ENCODE measurements at regions not wholly inside any gene's neighbourhood (a gene's known extent, or its start where the extent isn't known, plus 50 kb on each side); places are given as distances from the start of the nearest gene placed in this dataset.

DNA sequence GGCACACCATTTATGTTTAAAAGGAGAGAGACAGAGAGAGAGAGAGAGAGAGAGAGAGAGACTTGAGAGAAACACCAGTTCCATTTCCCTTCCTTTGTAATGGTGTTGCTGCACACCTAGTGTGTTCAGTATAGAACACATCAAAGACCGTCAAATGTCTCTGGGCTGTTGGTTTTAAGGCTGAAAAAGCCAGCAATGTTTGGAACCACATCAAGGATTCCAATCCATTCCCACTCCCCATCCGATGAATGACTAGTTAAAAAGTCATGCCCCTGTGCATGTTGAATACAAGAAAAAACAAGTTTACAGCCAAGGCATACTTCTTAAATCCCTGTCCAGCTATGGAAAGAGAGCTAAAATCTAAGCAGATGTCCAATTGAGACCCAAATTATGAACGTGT is 83.0 kb upstream of the IFNE start:
- DNase-seq: no peak

DNA sequence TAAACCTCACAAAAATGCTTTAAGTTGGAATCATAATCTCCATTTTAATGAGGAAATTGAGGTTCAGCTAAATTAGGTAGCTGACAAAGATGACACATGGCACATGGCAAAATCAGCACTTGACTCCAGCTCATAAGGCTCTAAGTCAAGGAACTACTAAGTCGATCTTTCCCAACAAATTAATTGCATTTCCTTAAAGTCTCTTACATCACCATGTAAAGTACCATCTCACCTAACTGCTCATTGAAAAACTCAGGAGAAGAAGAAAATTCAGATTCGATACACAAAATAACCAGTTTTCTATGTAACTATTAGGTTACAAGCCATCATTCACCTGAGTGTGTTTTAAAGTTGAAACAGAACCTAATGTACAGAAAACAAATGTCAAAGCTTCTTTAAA is 85.8 kb upstream of the IFNE start:
- no peak for DNase-seq

DNA sequence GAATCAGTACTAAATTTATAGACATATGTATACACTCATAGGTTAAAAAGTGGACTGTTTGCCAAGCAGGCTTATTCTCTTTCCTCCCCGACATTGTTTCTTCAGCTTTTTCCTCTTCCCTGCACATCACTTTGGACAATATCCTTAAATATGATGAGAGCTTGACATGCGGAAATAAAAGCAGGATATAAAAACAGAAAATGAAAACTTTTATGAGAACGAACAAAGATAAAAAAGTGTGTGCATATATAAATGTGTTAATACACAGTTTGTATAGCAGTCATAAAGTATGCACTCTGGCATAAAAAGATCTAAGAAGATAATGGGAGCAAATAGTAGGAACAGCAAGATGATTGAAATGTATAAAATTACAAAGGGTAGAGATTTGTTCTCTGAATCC is 86.4 kb upstream of the IFNE start:
- no peak for DNase-seq

DNA sequence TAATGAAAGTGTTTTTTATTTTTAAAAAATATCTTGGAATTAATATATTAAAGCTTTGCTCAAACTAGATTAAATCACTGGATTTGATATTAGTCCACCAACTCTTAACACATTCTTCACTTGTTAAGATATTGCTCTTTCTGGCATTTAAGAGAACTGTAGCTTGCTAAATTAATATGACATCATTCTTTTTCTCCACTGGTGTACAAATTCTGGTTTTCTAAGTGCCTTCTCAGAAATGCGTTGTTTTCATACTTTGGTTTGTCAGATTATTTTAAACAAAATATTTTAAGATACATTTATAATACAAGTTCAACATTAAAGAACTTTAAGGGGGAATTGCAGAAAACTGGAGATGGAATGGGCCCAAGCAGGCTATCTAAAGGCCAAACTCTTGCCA is 87.6 kb upstream of the IFNE start:
- no peak for DNase-seq

DNA sequence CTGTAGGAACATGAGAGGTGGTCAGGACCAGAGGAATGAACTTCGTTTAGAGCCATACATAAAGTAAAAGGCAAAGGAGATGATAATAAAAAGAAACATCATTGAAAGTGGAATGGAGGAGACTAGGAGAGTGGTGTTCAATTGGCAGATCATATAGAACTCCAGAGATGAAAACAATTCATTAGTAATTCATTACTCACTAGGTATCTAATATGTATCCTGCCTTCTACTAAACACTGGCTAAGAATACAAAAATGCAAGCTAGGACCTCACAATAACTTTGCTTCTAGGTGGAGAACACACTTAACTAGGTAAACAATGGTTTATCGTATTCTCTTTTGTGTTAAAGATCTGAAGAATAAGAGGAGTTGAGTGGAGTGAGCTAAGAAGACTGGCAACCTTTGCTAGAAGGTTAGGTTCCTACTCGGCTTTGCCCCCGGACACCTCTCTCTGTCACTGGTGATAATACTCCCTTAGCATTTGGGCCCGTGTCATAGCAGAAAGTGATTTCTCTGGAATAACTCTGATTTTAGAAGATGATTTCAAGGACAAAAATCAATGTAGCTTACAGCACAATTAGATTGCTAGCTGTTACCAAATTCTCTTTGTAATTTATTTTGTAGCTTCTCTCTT is 88.6 kb upstream of the IFNE start:
- DNase-seq: no peak

DNA sequence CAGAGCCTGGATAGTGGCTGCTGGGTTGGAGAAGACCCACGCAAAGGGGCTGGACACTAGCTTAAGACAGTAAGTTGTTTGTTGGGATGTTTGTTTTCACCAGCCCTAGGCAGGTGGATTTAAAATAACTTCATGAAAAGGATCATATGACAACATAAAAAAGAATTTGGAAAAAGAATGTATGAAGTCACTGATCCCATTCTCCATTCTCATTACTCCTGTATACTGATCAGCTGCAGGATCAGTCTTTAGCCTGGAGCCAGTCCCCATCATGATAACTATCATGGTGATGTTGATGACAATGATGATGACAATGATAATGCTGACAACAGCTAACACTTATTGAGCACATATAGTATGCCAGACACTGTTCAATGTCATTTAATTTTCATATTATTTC is 92.1 kb upstream of the IFNE start:
- DNase-seq: no peak

DNA sequence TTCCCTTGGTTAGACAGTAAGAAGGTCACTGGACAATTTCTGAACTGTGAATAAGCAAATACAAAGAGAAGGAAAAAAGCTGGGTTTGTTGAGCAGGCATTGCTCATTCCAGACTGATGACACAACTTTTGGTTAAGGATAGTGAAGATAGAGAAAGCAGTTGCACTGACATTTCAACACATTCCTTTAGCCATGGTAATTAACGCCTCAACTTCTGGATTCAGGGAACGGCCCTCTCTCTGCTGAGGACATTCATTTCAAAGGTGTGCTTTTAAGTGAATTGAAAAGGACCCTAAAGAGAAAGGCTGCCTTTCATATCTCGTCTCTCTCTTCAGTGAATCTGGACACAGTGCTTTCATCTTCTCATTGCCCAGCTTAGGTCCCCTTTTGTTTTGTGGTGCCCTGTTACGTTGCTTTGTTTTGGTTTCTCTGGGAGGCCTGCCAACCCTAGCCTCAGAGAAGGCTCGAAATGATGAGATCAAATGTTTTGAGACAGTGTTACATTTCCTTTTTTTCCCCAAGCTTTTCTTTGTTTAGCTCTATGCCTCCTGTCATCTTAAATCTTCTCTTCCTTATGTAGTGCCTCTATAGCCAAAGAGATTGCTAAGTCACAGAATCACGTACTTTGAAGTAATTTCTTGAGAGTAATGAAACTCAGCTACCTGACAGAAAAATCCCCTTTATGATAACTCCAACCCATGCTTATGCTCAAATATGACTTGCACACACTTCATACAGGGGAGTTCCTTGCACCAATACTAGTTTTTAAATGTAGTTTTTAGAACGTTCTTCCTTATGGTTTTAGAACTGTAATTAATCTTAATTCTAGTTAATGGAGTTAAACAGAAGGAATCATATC is 94.4 kb upstream of the IFNE start:
- DNase-seq: no peak

DNA sequence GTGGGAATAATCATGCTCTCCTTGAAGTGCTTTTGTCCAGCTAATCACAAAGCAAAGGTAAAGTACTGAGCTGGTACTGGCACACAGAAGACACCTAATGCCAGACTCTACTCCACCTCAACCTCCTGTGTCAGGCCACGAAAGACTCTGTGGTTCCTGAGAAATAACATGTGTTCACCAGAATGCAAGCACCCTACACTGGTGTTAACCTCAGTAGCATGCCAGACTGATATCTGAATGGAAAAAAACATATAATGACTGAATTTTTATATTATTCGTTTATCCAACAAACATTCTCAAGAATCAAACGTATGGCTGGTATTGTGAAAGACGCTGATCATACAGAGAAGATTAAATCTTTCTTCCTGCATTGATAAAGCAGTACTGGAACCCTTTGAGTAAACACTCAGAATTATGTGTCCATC is 97.1 kb upstream of the IFNE start:
- DNase-seq: no peak

DNA sequence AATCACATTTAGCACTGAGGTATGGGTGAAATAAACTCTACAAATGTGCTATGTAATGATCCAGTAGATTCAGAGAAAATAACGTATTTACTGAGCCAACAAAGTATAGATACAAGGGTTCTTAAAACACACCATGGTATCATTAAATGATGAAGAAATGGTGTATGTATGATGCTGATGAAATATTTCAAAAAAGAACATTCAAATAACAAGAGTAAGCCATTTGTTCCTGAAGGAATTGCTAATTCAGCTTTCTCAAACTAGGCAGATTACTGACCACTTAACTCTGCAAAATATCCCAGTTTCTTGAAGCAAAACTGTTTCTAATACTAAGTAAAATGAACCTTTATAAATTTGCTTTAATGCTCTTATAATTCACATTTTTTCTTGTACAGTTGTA is 97.6 kb upstream of the IFNE start:
- DNase-seq: no peak

DNA sequence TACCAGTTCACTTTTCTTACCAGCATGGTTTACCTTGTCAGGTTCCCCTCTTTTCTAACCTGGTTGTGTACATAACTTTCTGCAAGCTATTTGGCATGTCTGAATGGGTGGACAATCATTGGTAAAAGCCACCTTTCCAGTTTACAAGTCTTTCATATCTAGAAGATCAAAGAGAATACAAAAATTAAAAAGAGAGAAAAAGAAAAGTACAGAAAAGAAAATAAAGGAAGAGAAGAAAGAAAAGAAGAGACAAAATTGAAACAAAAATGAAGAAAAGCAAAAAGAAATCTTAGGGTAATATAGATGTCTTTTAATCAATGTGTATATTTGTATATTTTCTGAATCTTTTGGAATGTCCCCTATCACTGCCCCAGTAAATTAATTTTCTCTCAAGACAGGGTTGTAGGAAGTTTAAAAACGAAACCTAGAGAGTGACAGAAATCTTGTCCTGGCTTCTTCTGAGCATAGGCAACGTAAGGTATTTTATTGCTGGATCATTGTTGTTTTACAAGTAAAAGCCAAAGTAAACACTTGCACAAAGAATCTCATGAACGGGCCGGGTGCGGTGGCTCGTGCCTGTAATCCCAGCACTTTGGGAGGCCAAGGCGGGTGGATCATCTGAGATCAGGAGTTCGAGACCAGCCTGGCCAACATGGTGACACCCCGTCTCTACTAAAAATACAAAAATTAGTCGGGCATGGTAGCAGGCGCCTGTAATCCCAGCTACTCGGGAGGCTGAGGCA is 98.7 kb upstream of the IFNE start:
- no peak for DNase-seq

DNA sequence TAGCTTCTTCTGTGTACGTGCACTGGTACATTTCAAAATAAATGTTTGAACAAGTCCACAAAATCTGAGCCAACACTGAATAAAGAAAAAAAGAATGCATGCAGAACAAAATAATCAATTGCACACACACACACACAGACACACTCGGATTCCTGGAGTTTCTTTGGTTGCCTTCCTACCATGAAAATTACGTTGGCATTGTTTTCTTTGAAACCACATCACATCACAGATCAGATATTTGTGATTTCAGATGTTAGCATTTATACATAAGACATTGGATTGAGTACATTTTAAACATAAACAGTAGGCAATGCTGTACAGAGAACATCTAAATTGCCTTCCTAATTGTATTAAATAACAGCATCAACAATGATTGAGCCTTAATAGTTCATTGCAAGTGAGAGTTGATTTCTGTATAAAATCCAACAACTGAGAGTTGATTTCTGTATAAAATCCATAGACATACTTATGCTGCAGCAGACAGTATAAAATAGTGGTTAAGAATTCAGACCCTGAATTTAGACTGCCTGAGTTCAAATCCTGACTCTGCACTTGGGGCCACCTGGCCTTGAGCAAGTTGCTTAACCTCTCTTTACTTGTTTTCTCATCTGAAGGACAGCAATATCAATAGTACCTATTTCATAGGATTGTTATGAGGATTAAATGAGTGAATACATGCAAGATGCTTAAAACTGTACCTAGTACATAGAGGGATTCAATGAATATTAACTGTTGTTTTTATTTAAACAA is 101.7 kb upstream of the IFNE start:
- no peak for DNase-seq

DNA sequence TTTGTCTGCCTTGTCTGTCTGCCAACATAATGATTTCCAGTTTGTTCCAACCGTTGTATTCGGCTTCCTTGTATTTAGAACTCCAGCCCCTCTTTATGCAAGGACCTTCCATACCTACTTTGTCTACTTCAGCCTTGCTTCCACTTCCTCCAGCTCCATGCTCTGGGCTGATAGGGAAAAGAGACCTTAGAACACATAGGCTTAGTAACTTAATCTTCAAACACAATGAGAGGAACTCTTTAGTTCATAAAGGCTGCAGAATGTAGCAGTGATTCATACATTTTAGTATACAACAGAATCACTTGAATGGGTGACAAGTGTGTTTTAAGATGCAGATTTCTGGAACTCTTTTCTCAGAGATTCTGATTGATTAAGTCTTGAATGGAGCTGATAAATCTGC is 102.8 kb upstream of the IFNE start:
- no peak for DNase-seq

DNA sequence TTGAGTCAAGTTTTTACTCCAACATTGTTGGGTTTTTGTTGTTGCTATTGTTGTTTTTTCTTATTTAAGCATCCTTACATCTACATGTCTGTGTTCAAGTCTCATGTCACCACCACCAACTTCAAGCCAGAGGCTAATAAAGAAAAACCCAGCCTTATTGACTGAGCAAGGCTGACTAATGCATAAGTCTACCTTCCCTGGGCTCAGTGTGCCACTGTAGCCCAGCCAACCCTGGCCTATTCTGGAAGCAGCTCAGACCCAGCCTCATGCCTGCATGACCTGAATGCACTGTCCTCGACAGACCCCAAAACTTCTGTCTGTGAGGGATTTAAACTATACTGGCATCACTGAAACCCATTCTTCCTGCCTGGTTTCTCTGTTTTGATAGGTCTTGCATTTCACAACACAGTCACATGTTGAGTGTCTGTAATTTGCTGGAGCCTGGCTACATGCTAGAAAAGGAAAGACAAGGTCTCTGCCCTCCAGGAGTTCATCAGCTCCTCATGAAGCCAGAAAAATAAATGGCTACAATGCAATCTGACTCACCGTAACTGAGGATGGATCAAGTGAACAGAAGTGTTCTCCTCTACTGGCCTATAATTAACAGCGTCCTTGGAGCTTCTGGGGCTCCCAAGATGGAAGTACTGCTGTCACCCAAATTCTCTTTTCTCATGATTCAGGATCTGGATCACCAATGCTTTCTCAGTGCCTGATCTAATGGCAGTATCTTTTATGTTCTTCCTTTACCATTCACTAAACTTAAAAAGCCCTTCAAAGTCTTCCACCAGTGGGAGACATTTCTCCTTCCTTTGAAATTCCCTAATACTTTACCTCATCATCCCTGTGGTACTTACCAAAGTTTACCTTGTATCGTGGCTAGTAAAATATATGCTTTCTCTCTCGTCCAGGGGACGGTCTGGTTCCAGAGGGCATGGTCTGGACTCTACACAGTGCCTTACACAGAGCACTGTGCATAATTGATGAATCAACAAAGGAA is 103.9 kb upstream of the IFNE start:
- DNase-seq: no peak

DNA sequence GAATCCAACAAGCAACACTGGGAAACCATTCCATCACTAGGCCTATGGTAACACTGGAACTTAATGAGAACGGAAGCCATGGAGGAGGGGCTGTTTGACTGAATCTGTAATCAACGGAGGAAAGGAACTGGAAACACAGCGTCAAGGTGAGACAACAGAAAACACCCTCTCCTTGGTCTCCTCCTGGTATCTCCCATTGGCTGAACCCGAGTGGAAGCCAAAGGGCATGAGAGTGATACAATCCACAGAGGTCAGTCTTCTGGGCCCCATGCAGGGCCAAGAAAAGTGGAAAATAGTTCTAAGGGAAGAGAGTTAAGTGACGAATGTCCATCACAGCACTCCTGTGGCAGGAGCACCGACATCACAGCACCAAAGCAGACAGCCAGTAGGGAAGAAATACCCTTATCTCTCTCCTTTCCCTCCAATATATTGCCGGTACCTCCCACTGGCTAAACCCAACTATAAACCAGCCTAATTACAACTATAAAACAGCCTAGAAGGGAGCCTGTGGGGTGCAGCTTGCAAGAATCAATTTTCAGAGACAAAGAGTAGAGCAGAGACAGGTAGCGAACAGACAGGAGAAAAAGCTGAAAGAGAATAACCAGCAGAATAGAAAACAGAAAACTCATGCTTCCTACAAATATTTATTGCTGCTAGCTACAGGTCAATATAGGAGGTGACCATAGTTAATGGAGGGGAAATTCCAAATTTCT is 107.4 kb upstream of the IFNE start:
- DNase-seq: no peak

DNA sequence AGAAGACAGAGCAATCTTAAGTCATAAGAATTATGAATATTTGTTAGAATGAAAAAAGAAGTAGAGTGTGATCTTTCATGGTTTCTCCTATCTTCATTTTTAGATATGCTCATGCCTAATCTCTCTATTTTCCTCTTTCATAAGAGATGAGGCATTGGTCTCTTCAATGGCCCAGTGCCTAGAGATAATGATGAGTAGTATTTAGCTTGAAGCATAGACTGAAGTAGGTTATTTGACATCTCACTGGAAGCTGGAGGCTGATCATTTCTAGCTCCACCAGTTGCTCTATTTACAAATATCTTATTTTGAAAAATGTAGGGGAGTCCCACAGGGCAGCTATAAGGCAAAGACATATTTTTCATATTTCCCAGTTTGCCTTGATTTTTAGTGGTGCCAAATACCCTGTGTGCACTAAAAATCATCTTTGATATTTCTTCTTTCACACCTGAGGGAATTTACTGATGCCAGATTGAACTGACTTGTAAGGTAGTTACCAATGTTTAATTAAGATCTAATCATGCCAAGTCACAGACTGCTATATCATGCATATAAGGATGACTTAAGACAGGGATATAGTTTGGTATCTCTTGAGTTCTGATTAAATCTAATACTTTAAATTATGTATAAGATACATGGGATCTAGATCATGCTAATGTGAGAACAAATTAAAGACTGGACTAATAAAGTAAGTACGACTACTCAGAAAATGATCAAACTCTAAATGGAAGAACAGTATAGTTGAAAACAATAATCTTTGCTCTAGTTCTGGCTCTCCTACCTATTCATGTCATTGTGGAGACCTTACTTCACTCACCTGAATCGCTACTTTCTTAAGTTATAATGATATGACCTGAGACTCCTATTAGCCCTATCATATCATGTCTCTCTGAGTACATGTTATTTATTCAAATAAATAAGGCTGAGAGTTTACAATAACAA is 108.2 kb upstream of the IFNE start:
- DNase-seq: no peak

DNA sequence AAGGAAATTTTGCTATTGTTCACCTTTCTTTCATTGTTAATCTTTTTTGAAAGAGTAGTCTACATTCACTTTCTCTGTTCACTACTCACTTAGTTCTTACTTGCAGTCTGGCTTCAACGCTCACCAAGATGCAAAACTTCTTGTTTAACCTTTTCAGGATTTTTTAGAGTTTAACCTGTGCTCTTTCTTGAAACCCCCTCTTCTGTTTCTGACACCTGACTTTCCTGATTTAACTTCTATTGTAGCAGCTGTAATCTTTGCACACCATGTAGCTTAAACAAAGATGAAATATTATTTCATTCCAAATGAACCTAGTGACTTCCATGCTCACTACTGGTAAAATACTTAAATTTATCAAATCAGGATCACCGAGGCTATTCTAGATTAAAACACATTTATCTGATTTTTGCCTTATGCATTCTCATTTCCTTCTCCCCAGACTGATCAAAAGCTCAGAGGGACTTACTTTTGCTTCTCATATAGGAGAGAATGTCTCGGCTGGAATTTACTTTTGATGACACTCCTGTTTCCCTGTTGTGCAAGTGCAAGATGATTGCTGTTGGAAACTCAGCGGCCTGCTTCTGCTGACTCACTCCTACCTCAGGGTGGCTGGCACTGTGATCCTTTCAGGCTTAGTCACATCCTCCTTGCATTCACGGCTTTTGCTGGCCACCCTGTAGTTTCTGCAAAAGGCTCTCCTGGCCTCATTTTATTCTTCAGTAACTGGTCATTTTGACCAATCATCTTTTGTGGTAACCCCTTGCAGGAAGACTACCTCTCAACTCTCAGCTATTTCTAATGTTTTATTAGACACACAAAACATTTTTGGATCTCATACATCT is 109.3 kb upstream of the IFNE start:
- peak; percentile 74 for DNase-seq

DNA sequence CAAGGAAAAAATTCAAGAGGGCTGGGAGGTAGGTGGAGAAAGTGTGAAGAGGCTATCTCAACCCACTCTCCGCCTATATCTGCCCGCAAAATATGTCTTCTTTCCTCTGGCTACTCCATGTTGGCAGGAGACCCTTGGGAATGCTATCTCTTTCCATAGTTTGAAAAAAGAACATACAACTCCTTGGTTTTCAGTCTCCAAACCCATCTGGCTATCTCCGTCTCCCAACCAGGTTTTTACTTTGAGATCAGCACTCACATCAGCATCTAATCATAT is 109.9 kb upstream of the IFNE start:
- no peak for DNase-seq

DNA sequence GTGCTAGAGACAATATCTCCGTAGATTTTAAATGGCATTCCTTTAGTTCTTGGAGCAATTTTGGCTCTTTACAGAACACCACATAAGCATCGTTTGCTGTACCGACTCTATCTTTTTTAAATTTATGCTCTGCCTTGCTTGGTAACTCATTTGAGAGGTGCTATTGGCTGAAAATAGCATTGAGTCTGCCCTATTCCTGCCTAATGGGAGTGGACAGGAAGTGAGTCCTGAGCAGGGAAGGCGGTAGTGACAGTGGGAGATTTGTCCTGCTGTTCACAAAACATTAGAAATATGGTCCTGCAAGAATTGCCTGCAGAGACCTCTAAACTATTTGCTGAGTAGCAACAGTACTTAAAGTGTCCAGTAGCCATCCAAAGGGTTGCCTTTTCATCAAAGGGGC is 115.2 kb upstream of the IFNE start:
- no peak for DNase-seq

DNA sequence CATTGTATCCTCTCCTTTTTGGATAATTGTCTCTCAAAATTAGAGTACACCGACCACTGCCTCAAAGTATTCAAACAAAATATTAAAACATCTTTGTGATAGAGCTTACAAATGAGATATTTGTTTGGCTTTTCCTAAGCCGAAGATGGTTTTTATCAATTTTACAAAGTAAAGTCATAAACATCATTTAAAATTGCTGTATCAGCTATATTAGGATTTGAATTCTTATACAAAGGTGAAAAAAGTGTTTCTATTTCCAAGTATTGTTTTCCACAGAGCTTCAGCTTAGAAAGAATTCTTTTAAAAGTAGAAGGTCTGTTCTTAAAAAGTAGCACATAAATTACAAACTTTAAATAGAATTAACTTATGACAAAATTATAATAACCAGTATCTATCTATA is 116.6 kb upstream of the IFNE start:
- no peak for DNase-seq

All from activated effector memory CD4-positive, alpha-beta T cell treated with anti-CD3 and anti-CD28 coated beads, Interleukin-2, amount 50 U/mL, for 16 hours (primary cell).